Fibroblast of peridontal ligament (primary cell): ENCODE measurements at regions not wholly inside any gene's neighbourhood (a gene's known extent, or its start where the extent isn't known, plus 50 kb on each side); places are given as distances from the start of the nearest gene placed in this dataset.
"Not testable (repeated sequence)": the region's sequence is repeated elsewhere in the genome, so short reads cannot be mapped to it uniquely, and the experiment has no call there.

Experiments used
- DNase-seq: peaks from one replicate; pipeline ENCODE4 v3.0.0-alpha.2; 2010; ENCODE audit errors: extremely low read depth

- no peak for DNase-seq
Observed at GRCh38 chr1:185435696-185436379, 118.8 kb upstream of the IVNS1ABP start.

GRCh38 chr1:185434721-185435120 is 117.7 kb upstream of the IVNS1ABP start:
- no peak for DNase-seq

GRCh38 chr1:185433667-185434066 is 116.6 kb upstream of the IVNS1ABP start:
- no peak for DNase-seq

- no peak for DNase-seq
Observed at GRCh38 chr1:185432948-185433347, 115.9 kb upstream of the IVNS1ABP start.

GRCh38 chr1:185431612-185432011 is 114.6 kb upstream of the IVNS1ABP start:
- DNase-seq = no peak

GRCh38 chr1:185429668-185430067 is 112.6 kb upstream of the IVNS1ABP start:
- not testable (repeated sequence) for DNase-seq

GRCh38 chr1:185427776-185428175 is 110.7 kb upstream of the IVNS1ABP start:
- DNase-seq = no peak

GRCh38 chr1:185427264-185427663 is 110.2 kb upstream of the IVNS1ABP start:
- DNase-seq = no peak

- peak; percentile 86 for DNase-seq
Observed at GRCh38 chr1:185426848-185427247, 109.8 kb upstream of the IVNS1ABP start.

GRCh38 chr1:185425163-185425562 is 108.1 kb upstream of the IVNS1ABP start:
- no peak for DNase-seq

GRCh38 chr1:185421485-185422107 is 104.6 kb upstream of the IVNS1ABP start:
- no peak for DNase-seq

- DNase-seq = no peak
Observed at GRCh38 chr1:185420588-185421081, 103.6 kb upstream of the IVNS1ABP start.

GRCh38 chr1:185419718-185420117 is 102.7 kb upstream of the IVNS1ABP start:
- DNase-seq = no peak

GRCh38 chr1:185418472-185418871 is 101.4 kb upstream of the IVNS1ABP start:
- no peak for DNase-seq

GRCh38 chr1:185412385-185413087 is 95.5 kb upstream of the IVNS1ABP start:
- no peak for DNase-seq

GRCh38 chr1:185409763-185410528 is 92.9 kb upstream of the IVNS1ABP start:
- DNase-seq = no peak

GRCh38 chr1:185409345-185409744 is 92.3 kb upstream of the IVNS1ABP start:
- no peak for DNase-seq

GRCh38 chr1:185408700-185409270 is 91.7 kb upstream of the IVNS1ABP start:
- DNase-seq = no peak

- no peak for DNase-seq
Observed at GRCh38 chr1:185406691-185407009, 89.6 kb upstream of the IVNS1ABP start.

- no peak for DNase-seq
Observed at GRCh38 chr1:185406006-185406690, 89.1 kb upstream of the IVNS1ABP start.

- DNase-seq = no peak
Observed at GRCh38 chr1:185404907-185405568, 88.0 kb upstream of the IVNS1ABP start.
